Subcutaneous abdominal adipose tissue (tissue), 5 donors: ENCODE measurements at regions not wholly inside any gene's neighbourhood (a gene's known extent, or its start where the extent isn't known, plus 50 kb on each side); places are given as distances from the start of the nearest gene placed in this dataset.

Experiments
- H3K27ac ChIP-seq: one replicate; pipeline ENCODE4 v1.7.0; 2013; ENCODE audit warnings: low read depth, mild to moderate bottlenecking, inconsistent platforms, low read length, moderate library complexity
- H3K27me3 ChIP-seq, 5 donors: one replicate each; pipeline ENCODE4 v1.7.0; 2013; ENCODE audit warnings: low read length in 5 of 5, inconsistent platforms in 1 of 5; ENCODE audit not compliant: control insufficient read depth in 5 of 5, insufficient read depth in 4 of 5
- H3K36me3 ChIP-seq, 5 donors: one replicate each; pipeline ENCODE4 v1.7.0; 2013; ENCODE audit warnings: low read length in 5 of 5; ENCODE audit not compliant: control insufficient read depth in 5 of 5, insufficient read depth in 5 of 5
- H3K4me1 ChIP-seq, 5 donors: one replicate each; pipeline ENCODE4 v1.7.0; 2013; ENCODE audit warnings: low read length in 5 of 5, mild to moderate bottlenecking in 3 of 5, moderate library complexity in 1 of 5; ENCODE audit not compliant: control insufficient read depth in 5 of 5, insufficient read depth in 5 of 5
- H3K4me3 ChIP-seq, 5 donors: one replicate each; pipeline ENCODE4 v1.7.0; 2013; ENCODE audit warnings: low read length in 5 of 5, low read depth in 1 of 5
- H3K9ac ChIP-seq, 5 donors: one replicate each; pipeline ENCODE4 v1.7.0; 2013; ENCODE audit warnings: low read length in 5 of 5, mild to moderate bottlenecking in 4 of 5, moderate library complexity in 3 of 5
- H3K9me3 ChIP-seq, 5 donors: one replicate each; pipeline ENCODE4 v1.7.0; 2013; ENCODE audit warnings: low read length in 5 of 5; ENCODE audit not compliant: control insufficient read depth in 5 of 5
- donor health status: healthy.
- donor health status: healthy.
- donor health status: healthy.
- donor health status: healthy.
- donor health status: healthy.

GRCh38 chr16:54677308-54677950, 253.2 kb upstream of the IRX5 start:
- H3K27me3 ChIP-seq, result no peaks in the 10 kb centered on the region
- no peak overlapping the region for H3K4me3 ChIP-seq
- no peaks in the 10 kb centered on the region for H3K36me3 ChIP-seq
- H3K9me3 ChIP-seq, result no peaks in the 10 kb centered on the region
- H3K9ac ChIP-seq, result no peak overlapping the region
- no peak overlapping the region for H3K27ac ChIP-seq
- no peaks in the 10 kb centered on the region for H3K4me1 ChIP-seq

GRCh38 chr16:54673313-54673712, 257.4 kb upstream of the IRX5 start:
- H3K27ac ChIP-seq, result no peak overlapping the region
- no peaks in the 10 kb centered on the region for H3K4me1 ChIP-seq
- no peak overlapping the region for H3K4me3 ChIP-seq
- no peaks in the 10 kb centered on the region for H3K36me3 ChIP-seq
- H3K9me3 ChIP-seq, result peaks cover 0 to 9% (median 7%) of the 10 kb centered on the region in 5 donors
- H3K9ac ChIP-seq, result no peak overlapping the region
- H3K27me3 ChIP-seq, result no peaks in the 10 kb centered on the region

- H3K27ac ChIP-seq, result no peak overlapping the region
- H3K36me3 ChIP-seq, result no peaks in the 10 kb centered on the region
- H3K27me3 ChIP-seq, result no peaks in the 10 kb centered on the region
- H3K9ac ChIP-seq, result no peak overlapping the region
- peaks cover 0 to 9% (median 7%) of the 10 kb centered on the region in 5 donors for H3K9me3 ChIP-seq
- no peak overlapping the region for H3K4me3 ChIP-seq
- H3K4me1 ChIP-seq, result no peaks in the 10 kb centered on the region
Measured at GRCh38 chr16:54672500-54672899, 258.2 kb upstream of the IRX5 start.

GRCh38 chr16:54657709-54658102, 273.0 kb upstream of the IRX5 start:
- H3K4me1 ChIP-seq, result peaks cover 2 to 30% (median 21%) of the 10 kb centered on the region in 5 donors
- H3K9ac ChIP-seq, result no peak overlapping the region
- H3K4me3 ChIP-seq, result peak overlapping the region in 1 of 5 donors; percentile 11
- no peaks in the 10 kb centered on the region for H3K27me3 ChIP-seq
- H3K36me3 ChIP-seq, result no peaks in the 10 kb centered on the region
- no peak overlapping the region for H3K27ac ChIP-seq
- no peaks in the 10 kb centered on the region for H3K9me3 ChIP-seq

- H3K36me3 ChIP-seq, result no peaks in the 10 kb centered on the region
- peak overlapping the region in 1 of 5 donors; percentile 11 for H3K4me3 ChIP-seq
- H3K9ac ChIP-seq, result no peak overlapping the region
- H3K27me3 ChIP-seq, result no peaks in the 10 kb centered on the region
- no peaks in the 10 kb centered on the region for H3K9me3 ChIP-seq
- H3K4me1 ChIP-seq, result peaks cover 2 to 30% (median 21%) of the 10 kb centered on the region in 5 donors
- no peak overlapping the region for H3K27ac ChIP-seq
Measured at GRCh38 chr16:54657058-54657708, 273.5 kb upstream of the IRX5 start.

GRCh38 chr16:54655121-54655590, 275.5 kb upstream of the IRX5 start:
- H3K27ac ChIP-seq, result no peak overlapping the region
- H3K4me3 ChIP-seq, result peak overlapping the region; percentile 42 to 66 (median 49)
- no peaks in the 10 kb centered on the region for H3K27me3 ChIP-seq

GRCh38 chr16:54654429-54654828, 276.2 kb upstream of the IRX5 start:
- no peaks in the 10 kb centered on the region for H3K36me3 ChIP-seq
- no peaks in the 10 kb centered on the region for H3K9me3 ChIP-seq
- no peak overlapping the region for H3K27ac ChIP-seq
- H3K4me1 ChIP-seq, result peaks cover 2 to 32% (median 28%) of the 10 kb centered on the region in 5 donors
- peak overlapping the region in 1 of 5 donors; percentile 4 for H3K9ac ChIP-seq
- H3K27me3 ChIP-seq, result no peaks in the 10 kb centered on the region
- no peak overlapping the region for H3K4me3 ChIP-seq

More at GRCh38 chr16:54655121-54655590, 275.5 kb upstream of the IRX5 start:
- no peaks in the 10 kb centered on the region for H3K9me3 ChIP-seq
- H3K9ac ChIP-seq, result peak overlapping the region in 4 of 5 donors; percentile 10 to 66 (median 47)
- H3K4me1 ChIP-seq, result peaks cover 2 to 30% (median 22%) of the 10 kb centered on the region in 5 donors
- H3K36me3 ChIP-seq, result no peaks in the 10 kb centered on the region

- Histone ChIP-seq H3K36me3 (no peaks in the 10 kb centered on the region), H3K9ac (no peak overlapping the region), H3K27ac (no peak overlapping the region), H3K4me3 (no peak overlapping the region), H3K27me3 (no peaks in the 10 kb centered on the region), H3K9me3 (peaks cover 0 to under 1% (median 0%) of the 10 kb centered on the region in 5 donors), H3K4me1 (peaks cover 2 to 36% (median 25%) of the 10 kb centered on the region in 5 donors)
Measured at GRCh38 chr16:54652201-54652770, 278.4 kb upstream of the IRX5 start.

GRCh38 chr16:54651440-54652195, 279.0 kb upstream of the IRX5 start:
- Histone ChIP-seq H3K27me3 (no peaks in the 10 kb centered on the region), H3K9ac (no peak overlapping the region), H3K36me3 (no peaks in the 10 kb centered on the region), H3K4me1 (peaks cover 2 to 36% (median 25%) of the 10 kb centered on the region in 5 donors), H3K27ac (no peak overlapping the region), H3K4me3 (no peak overlapping the region), H3K9me3 (peaks cover 0 to 4% (median 0%) of the 10 kb centered on the region in 5 donors)
